ENCODE measurements at regions not wholly inside any gene's neighbourhood (a gene's known extent, or its start where the extent isn't known, plus 50 kb on each side); places are given as distances from the start of the nearest gene placed in this dataset.
A peak's percentile ranks its signal among the peaks of the same experiment; 100 is the strongest.
"Not testable (repeated sequence)": the region's sequence is repeated elsewhere in the genome, so short reads cannot be mapped to it uniquely, and the experiment has no call there.

DNA sequence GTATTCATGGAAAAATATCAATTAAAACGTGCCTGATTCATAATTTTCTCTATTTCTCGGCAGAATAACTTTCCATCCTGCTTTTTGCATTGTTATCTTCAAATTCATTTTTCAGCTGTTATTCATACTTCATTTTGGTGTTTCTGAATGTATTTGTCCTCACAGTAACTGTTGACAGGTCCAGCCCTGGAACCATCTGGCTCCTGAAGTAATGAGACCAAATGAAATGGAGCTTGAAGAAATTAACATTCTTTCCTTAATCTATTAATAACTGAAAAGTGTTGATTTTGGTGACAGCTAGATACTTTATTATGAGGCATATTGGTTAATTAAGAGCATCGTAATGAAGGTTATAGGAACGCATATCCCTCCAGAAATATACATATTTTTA lies 257.0 kb upstream of the MINDY3 start:
- DNase-seq, result no peak

- no peak for DNase-seq
These were observed 259.1 kb upstream of the MINDY3 start for GRCh38 chr10:16119445-16119844.

DNA sequence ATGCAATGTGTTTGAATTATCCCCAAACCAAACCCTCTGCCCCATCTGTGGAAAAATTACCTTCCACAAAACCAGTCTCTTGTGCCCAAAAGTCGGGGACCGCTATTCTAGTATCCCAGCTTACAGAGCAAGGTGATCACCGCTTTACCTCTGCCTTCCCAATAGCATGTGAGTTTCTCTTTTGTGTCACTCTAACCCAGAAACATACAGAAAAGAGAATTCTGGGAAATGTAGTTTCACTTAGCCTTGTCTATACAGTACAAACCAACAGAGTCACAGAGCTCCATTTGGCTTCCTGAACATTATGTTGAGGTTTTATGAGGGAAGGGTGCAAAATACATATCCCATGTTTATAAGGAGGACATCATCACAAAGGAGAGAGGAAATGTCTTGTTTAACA lies 260.3 kb upstream of the MINDY3 start:
- DNase-seq, result no peak

DNA sequence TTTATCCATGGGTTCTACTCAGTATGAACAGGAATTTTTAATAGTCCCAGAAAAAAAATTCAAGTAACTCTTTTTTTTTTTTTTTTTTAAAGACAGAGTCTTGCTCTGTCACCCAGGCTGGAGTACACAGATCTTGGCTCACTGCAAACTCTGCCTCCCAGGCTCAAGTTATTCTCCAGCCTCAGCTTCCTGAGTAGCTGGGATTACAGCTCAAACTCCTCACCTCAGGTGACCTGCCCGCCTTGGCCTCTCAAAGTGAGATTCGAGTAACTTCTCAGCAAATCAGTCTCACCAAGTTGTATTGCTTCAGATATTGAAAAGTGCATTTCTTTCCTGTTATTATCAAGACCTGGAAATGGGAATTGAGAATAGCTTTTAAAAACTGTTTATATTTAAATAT lies 281.2 kb upstream of the MINDY3 start:
- DNase-seq, result no peak

DNA sequence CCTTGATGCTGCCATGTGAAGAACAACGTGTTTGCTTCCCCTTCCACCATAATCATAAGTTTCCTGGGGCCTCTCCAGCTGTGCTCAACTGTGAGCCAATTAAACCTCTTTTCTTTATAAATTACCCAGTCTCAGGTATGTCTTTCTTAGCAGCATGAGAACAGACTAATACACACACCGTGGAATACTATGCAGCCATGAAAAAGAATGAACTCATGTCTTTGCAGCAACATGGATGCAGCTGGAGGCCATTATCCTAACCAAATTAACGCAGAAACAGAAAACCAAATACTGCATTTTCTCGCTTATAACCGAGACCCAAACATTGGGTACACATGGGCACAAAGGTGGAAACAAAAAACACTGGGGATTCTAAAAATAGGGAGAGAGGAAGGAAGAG lies 286.7 kb upstream of the MINDY3 start:
- no peak for DNase-seq

- no peak for DNase-seq
These were observed 281.0 kb upstream of the PTER start for GRCh38 chr10:16155834-16156233.

- DNase-seq, result no peak
These were observed 280.1 kb upstream of the PTER start for GRCh38 chr10:16156681-16157080.

- not testable (repeated sequence) for DNase-seq
These were observed 271.7 kb upstream of the PTER start for GRCh38 chr10:16165067-16165466.

DNA sequence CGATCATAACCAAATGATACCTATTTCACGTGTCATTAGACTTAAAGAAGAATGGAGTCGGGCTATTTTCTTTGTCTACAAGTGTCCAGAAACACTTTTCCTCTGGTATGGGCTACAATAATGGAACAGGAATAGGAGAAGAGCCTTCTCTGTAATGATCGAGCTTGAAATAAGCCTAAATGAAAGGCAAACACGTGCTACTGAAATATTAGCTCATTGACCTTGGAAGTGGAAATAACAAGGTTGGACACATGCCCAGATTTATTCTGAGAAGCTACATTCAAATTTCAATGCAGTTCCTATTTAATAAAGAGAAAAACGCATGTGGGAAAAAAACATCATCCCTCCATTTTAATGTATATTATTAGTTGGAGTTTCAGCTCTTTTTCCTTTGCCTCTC lies 254.7 kb upstream of the PTER start:
- DNase-seq, result no peak

DNA sequence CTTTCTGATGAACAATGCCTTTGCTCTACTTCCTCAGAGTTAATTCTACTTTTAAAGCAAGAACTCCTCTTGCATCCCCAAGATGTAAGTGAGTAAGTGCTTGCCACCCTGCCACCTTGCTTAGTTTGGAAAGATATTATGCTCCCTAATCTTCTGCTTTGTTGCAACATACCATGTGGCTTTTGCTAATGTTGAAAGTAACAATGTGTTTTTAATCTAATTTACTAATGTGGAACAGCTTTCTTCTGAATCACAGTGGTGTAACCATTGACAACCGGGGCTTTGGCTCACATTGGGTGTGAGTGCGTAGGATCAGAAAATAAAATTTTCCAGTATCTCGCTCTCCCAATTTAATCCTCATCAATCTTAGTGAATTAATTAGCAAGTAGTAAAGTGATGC lies 254.1 kb upstream of the PTER start:
- no peak for DNase-seq

GRCh38 chr10:16184096-16184597 lies 252.7 kb upstream of the PTER start:
- DNase-seq, result no peak

- DNase-seq, result no peak
These were observed 251.9 kb upstream of the PTER start for GRCh38 chr10:16184906-16185305.

DNA sequence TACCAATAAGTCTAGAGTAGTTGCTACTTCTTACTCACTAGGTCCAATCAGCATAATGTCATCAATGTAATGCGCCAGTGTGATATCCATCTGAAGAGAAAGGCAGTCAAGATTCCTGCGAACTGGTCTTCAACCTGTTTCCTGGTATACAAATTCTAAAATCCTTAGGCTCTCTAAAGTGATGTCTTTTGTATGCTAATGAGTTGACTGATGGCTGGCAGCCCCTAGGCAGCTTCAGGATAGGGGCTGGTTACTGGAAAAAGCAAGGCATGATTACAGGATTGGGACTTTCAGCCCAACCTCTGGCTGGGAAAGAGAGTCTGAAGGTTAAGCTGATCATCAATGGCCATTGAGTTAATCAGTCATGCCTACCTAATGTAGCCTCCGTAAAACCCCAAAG lies 250.2 kb upstream of the PTER start:
- no peak for DNase-seq

DNA sequence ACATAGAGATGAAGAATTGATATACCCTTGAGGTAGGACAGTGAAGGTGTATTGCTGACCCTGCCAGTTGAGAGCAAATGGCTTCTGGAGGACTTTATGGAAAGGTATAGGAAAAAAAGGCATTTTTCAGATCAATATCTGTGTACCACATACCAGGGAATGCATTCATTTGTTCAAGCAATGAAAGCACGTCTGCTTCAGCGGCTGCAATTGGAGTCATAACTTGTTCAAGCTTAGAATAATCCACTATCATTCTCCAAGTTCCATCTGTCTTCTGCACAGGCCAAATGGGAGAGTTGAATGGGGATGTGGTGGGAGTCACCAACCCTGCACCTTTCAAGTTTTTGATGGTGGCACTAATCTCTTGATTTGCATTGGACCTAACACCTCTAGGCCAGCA lies 249.6 kb upstream of the PTER start:
- no peak for DNase-seq

- no peak for DNase-seq
These were observed 244.5 kb upstream of the PTER start for GRCh38 chr10:16192337-16192736.

DNA sequence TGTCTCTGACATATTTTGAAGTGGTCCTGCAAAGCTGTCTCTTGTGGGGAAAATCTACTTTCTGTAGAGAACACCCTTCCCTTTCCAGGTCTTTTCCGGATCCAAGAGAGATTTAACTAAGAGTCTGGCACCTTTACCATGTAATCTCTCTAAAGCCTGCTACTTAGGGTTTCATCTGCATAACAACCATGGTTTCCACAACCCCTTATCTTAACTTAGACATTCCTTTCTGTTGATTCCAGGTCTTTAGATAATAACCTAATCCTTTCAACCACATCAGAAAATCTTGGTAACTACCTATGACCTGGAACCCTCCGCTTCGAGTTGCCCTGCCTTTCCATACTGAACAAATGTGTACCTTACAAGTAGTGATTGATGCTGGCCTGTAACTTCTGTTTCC lies 243.6 kb upstream of the PTER start:
- DNase-seq, result no peak

DNA sequence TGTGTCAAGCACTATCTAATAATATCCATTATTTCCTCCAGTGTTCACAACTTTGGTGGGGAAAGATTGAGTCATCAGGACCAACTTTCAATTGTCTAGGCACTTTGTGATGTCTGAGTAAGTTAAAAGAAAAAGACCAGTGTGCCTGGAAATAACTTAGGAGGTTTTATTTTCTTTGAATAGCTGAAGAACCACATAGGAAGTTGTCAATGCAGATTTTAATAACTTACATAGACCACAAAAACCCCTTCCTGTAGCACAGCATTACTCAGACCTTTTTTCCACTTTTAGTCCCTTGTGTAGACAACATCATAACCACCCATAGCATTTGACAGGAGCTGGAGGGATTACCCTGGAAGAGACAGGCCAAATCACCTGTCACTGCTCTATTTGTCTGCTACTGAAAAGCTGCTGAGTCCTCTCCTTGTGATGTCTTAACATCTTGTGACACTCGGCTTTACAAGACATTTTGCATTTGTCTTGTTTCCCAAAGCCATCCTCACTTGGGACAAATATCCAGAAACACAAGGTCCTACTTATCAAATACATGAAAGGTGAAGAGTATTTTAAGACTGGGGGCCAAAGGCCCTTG lies 241.5 kb upstream of the PTER start:
- peak in 1 of 2 donors; percentile 2 for DNase-seq

GRCh38 chr10:16195894-16196293 lies 240.9 kb upstream of the PTER start:
- DNase-seq, result no peak

GRCh38 chr10:16199216-16199615 lies 237.6 kb upstream of the PTER start:
- DNase-seq, result no peak

- not testable (repeated sequence) for DNase-seq
These were observed 213.2 kb upstream of the PTER start for GRCh38 chr10:16223618-16224017.

DNA sequence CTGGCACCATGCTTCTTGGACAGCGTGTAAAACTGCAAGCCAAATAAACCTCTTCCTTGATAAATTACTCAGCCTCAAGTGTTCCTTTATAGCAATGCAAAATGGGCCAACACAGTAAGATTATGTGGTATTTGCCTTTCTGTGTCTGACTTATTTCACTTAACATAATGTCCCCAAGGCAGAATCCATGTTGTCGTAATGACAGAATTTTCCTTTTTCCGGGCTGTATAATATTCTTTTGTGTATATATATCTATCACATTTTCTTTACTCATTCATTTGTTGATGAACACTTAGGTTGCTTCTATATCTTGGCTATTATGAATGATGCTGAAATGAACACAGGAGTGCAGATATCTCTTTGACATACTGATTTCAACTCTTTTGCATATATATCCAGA lies 209.1 kb upstream of the PTER start:
- no peak for DNase-seq

DNA sequence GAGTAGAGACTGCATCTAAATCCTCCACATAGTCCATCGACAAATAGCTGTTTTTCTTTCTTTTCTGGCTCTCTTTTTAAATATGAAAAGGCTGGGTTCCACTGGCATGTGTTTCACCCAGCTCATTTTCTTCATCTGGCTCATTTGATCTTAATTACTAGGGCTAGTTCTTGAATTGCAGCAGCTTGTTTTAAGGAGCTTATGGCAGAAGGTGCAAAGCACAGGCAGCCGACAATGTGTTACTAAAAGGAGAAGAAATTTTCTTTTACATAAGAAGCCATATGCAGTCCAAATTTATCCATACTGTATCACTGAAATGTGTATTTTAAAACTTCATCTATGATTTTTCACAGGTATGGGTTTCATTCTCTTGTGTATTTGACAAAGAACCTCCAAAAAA lies 205.6 kb upstream of the PTER start:
- no peak for DNase-seq

GRCh38 chr10:16231734-16232435 lies 204.9 kb upstream of the PTER start:
- no peak for DNase-seq

DNA sequence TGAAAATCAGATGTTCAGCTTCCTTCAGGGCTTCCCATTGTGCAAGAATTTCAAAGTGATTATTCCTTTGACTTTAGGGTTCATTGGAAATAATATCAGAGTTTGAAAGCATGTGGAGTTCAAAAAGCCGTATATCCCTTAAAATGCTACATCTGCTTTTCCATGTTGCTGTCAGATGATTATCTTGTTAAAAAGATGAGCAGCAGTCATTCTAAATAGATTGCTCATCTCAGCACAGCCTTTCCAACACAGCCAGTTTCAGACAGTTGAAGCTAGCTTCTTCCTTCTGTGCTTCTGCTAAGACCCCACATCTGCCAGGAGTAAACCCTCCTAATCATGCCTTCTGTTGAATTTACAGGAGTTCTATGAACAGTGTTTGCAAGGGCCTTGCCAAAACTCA lies 204.4 kb upstream of the PTER start:
- no peak for DNase-seq

- no peak for DNase-seq
These were observed 201.9 kb upstream of the PTER start for GRCh38 chr10:16234916-16235315.
